B cell (primary cell): ENCODE measurements at regions not wholly inside any gene's neighbourhood (a gene's known extent, or its start where the extent isn't known, plus 50 kb on each side); places are given as distances from the start of the nearest gene placed in this dataset.

Source experiments
- EZH2 ChIP-seq: IDR thresholded peaks from 2 replicates; pipeline ENCODE4 v1.6.1; 2012; ENCODE audit warnings: borderline replicate concordance, low read depth, mild to moderate bottlenecking, moderate library complexity, low read length; ENCODE audit not compliant: insufficient read depth, poor library complexity, severe bottlenecking
- TF ChIP-seq, protein P1 (sequence below): fragments of 200-600 bp; IDR thresholded peaks from one replicate; pipeline ENCODE4 v1.8.0; 2022; ENCODE audit warnings: antibody characterized with exemption, mild to moderate bottlenecking

DNA sequence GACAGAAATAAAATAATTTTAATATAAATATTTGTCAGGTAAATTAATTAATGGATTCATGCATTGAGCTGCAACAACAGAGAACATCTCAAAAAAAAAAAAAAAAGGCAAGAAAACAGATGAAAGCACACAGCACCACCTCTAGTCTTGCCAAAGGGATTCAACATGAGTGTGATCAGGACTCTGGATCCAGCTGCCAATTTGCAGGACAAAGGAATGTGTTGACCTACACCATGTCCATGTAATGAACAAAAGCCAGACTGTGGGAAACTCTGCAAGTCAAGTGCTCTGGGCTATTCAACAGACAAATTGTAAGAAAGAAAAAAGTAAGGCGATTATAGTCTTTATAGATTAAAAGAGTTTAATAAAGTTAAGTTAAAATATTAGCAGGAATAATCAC is 769.3 kb downstream of the TLR4 start:
- no peak for TF ChIP-seq EZH2
- TF ChIP-seq, protein P1, sequence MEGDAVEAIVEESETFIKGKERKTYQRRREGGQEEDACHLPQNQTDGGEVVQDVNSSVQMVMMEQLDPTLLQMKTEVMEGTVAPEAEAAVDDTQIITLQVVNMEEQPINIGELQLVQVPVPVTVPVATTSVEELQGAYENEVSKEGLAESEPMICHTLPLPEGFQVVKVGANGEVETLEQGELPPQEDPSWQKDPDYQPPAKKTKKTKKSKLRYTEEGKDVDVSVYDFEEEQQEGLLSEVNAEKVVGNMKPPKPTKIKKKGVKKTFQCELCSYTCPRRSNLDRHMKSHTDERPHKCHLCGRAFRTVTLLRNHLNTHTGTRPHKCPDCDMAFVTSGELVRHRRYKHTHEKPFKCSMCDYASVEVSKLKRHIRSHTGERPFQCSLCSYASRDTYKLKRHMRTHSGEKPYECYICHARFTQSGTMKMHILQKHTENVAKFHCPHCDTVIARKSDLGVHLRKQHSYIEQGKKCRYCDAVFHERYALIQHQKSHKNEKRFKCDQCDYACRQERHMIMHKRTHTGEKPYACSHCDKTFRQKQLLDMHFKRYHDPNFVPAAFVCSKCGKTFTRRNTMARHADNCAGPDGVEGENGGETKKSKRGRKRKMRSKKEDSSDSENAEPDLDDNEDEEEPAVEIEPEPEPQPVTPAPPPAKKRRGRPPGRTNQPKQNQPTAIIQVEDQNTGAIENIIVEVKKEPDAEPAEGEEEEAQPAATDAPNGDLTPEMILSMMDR, result no peak
